Iris pigment epithelial cell (primary cell): ENCODE measurements at regions not wholly inside any gene's neighbourhood (a gene's known extent, or its start where the extent isn't known, plus 50 kb on each side); places are given as distances from the start of the nearest gene placed in this dataset.

Experiments used
- DNase-seq: peaks from one replicate; pipeline ENCODE4 v3.0.0-alpha.2; 2011; ENCODE audit warnings: low read depth

DNA sequence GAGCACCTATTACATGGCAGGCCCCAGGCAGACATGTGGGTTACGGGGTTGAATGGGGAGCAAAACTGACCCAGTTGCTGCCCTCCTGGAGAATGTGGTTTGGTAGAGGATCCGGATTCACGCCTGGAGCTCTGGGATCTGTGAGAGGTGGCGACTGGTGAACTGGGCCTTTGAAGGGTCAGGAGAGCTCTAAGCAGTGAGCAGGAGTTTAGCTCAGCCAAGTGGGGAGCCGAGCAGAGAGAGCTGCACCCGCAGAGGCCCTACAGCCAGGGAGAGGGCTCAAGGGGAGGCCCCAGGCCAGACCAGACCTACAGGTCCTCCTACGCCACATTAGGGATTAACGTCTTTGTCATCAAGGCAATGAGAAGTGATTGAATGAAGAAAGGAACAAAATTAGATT lies 179.8 kb upstream of the TLE3 start:
- no peak for DNase-seq

DNA sequence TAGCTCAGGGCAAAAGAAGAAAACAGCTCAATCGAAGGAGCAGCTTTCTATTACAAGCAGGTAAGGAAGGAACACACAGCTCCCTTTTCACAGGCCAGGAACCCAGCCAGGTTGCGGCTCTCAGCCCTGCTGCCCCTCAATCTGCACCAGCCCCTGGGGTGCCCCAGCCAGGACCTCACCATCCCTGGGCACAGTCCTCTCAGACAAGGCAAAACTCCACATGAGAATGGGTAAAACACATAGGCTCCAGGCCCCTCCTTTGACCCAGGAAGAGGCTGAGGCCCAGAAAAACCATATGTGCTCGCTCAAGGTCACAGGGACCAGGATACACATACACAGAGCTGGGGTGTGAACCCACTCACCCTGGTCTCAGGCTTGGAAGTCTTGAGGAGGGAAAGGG lies 178.7 kb upstream of the TLE3 start:
- DNase-seq, result no peak

DNA sequence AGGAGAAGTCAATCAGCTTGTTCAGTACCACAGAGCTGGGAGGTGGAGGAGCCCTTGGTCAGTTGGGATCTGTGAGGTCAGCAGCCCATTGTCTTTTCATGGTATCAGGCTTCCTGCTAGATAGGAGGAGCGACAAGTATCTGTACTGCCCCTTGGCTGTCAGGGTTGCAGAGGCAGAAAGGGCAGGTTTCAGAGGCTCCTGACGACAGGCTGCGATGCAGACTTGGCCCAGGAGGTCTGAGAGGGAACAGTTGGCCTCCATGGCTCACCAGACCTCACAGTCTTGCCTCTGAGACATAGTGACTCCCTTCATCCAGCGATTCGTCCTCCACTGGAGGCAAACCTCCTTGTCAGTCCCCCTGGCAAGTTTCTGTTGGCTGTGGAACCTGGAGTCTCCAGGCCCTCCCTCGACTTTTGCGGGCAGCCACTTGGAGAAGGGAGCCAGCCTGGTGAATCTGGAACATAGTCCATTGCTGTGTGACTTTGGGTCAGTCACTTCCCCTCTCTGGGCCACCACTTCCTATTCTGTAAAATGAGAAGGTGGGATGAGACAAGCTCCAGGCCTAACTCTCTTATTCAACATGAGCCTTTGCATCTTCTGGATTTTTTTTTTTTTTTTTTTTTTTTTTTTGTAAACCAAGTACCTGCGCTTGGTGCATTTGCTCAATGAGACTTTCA lies 177.9 kb upstream of the TLE3 start:
- no peak for DNase-seq

DNA sequence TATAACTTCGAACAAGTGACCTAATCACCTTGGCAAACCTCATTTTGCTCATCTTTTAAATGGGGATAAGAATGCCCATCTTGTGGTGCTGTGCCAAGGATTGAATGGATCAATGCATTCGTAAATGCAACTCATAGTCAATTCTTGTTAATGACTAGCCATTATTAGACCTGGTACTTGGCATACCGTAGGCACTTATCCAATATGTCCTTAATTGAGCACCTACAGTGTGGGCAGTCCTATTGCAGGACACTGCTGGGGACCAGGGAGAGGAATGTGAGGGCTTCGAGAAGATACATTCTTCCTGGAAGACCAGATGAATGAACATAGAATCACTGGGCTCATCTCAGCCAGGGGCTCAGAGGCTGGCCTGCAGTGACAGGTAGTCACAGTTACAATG lies 177.2 kb upstream of the TLE3 start:
- DNase-seq, result no peak

DNA sequence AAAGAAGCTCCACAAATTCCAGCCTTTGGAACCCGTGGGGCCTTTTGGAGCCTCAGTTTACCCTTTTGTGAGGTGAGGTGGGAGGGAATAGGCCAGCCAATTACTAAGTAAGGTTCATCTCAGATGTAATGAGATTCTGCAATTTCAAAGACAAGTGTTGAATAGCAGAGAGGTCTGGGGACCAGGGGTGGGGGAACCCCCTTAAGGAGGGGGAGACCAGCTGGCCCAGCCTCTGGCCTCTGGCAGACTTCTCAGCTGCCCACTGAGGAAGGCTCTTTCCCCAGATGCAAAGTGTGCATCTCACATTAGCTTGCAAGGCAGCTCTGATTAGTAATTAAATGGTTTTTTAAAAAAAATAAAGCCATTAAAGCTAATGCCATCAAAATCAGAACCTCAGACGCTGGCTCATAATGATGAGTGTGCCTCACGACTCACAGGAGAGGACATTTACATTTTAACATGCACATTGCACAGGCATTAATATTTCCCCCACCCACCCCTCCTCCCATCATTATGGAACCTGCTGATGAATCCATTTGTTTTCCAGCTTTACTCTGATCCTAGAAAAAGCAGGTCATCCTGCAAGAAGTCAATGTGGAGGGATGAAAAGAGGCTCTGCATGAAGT lies 176.7 kb upstream of the TLE3 start:
- no peak for DNase-seq

DNA sequence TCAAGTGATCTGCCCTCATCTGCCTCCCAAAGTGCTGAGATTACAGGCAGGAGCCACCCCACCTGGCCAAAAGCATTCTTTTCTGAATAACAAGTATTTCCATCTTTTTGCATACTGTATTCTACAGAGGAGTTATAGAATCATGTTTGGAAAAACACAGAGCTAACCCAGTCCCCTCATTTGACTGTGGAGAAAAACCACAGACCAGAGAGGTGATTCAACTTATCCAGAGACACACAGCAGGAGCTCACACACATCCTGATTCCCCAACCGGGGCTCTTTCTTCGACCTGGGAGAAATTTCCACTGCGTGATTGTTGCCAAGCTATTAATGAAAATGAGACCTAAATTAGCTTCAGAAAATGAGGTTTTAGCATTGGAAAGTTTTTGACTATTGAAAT lies 176.1 kb upstream of the TLE3 start:
- DNase-seq, result no peak

DNA sequence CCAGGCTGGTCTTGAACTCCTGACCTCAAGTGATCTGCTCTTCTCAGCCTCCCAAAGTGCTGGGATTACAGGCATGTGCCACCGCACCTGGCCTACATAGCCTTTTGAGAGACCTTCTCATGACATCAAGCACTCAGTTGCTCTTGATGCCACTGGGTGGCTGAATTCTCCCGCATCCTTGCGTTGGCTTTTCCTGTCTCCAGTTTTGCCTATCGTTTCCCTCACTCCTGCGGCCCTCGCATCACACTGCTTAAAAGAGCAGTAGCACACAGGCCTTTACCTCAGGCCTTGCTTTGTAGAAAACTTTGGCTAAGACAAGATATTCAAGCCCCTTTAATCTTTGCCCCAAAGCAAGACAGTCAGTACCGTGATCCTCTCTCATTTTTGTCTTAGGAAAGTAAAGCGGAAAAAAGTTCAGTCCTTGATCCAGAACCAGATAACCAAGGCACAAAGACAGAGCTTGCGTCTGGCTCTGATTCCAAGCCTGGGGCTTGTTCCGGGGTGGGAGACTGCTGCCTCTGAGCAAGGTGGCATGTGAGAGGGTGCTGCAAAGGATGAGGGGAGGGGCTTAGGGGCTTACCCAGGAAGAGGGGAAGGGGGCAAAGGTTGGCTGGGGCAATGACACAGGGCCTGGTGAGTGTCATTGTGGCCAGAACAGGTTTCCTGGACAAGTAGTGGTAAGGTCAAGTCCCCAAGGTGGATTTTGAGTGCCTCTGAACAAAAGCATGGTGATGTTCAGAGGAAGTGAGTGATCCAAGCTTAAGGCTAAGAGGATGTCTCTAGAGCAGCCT lies 175.0 kb upstream of the TLE3 start:
- DNase-seq, result no peak

DNA sequence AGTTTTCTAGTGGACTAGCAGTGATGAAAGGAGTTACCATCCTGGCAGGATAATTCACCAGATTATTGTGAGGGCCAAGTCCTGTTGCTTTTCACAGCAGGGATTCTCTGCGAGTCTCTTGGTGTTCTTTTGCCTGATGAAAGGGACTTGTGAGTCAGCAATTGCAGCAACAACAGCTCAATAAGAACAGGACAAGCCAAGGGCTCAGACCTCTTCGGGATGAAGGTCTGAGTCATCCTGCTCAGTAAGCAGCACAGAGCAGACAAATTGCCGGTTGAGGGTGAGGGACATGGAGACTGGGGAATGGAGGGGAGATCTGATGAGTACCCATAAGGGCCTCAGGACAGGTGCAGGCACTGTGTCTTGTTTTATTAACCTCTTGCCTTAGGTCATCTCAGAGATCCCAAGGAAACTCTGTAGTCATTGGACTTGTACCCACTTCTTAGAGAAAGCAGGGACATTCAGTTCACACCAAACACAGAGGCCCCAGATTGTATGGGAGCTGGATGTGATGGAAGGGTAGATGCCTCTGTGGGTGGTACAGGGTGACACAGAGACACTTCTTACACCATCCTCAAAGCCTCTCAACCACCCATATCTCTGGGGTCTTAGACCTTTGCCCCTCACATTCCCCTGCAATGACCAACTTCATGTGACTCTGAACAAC lies 173.8 kb upstream of the TLE3 start:
- peak; percentile 99 for DNase-seq

DNA sequence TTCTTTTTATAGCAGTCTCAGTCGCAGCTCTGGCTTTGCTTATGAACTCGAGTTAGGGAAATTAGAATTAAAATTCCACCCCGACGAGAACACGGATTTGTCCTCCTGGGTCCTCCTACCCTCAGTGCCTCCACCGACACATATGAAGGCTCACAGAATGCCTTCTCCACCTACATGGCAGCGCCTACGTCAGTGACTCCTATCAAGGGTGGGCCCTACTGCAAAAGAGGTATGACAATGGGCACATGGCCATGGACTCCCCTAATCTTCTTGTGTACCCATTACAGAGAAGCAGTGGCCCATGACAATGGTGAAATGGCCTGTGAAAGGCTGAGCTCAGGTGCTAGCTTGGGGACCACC lies 173.0 kb upstream of the TLE3 start:
- no peak for DNase-seq

DNA sequence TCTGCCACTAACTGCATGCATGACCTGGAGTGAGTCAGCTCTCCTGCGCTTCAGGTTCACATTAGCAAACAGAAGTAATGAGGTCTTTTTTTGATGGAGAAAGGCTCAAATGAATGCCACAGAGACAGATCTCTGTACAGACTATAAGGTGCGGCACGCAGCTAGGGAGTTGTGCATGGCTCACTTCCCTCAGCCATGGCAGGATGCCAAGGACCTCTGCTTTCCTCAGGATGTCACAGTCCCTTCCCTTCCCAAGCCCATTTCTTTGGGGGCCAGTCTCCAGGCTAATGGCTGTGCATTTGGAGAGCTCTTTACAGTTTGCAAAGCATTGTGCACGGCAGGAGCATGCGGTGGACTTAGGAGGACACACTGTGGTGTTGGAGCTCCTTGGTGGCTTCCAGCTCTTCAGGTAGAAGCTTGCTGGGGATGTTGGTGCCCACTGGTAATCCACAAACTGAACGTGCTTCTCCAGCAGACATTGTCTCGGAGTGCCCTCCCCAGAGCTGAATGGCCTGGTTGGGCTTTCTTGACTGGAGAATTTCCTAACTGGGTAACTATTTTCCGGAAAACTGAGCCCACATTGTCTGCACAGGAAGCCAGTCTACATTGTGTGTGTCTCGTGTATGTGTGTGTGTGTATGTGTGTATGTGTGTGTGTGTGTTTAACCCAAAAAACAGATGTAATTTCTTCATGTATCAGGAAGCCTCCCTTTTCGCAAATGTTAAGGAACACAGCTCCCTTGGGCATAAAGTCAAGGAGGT lies 172.5 kb upstream of the TLE3 start:
- DNase-seq, result peak; percentile 14

DNA sequence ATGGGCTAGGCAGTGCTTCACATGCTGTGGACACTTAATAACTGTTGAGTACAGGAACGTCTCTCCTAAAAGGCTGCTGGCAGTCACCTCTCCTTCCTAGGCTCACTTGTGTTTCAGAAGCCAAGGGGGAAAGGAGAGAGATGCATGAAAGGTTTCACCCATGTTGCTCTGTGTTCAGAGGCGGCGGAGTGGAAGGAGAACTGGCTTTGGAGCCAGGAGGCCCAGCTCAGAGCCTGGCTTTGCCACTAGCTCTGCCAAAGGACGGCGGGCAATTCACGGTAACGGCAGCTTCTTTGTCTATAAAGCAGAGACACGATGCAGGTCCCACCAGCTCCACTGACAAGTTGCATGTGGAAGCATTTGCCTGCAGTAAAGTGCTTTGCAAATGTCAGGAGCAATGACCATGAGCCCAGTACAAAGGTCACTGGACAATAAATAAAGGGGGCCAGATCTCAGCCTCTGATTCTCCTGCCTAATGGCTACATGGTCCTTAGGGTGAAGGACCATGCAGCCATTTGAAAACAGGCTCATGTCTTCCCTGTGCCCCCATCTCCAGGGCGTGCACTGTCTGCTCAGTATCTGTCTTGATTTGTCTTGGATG lies 171.7 kb upstream of the TLE3 start:
- DNase-seq, result no peak

DNA sequence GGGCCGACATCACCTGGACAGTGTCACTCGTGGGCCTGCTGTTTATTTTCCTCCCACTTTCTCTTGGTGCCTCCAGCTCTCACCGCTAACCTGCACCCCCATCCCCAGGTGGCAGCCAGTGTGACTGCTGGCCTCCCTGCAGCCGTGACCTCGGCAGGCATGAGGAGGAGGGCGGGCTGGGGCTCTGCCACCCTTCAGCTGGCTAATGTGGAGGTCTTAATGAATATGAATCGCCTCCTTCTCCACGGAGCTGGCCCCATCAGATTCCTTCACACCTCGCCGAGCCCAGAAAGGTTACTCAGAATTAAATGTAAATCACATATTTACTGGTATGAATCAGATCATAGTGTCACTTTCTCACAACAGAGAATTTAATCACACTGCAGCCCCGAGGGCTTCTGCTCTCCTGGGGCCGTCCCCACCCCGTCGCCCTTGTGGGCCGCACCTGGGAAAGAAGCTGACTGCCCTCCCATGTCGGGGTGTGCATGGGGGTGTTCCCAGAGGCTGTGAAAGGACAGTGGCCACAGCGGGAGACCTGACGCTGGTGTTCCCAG lies 171.1 kb upstream of the TLE3 start:
- no peak for DNase-seq

DNA sequence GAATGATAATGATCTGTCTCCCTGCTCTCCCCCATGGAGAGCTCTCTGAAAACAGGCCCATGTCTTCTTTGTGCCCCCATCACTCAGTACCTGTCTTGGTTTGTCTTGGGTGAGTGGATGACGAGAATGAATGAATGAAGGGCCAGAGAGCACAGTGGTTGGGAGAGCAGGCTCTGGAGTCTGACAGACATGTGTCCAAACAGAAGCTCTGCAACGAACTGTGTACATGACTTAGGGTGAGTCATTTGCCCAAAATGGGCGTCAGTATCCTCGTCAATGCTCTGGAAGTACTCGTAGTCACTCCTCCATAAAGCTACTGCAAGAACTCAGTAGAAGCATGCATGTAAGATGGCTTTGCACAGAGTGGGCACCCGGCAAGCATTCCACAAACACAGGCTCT lies 170.2 kb upstream of the TLE3 start:
- DNase-seq, result peak; percentile 78

DNA sequence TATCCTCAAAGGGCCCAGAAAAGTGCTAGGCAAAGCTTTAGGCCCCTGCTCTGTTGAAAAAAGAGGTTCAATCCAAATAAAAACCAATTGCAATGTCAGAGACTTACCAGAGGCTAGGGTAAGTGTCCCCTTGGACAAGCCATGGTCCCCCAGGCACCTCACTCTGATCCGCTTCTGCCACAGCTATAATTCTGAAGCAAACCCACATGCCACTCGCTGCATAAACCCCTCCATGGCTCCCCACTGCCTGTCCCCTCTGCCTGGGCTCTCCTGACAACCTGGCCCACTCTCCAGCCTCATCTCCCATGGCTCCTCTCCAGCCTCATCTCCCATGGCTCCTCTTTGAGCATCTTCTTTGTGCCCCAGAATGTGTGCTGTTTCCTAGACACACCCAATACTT lies 169.6 kb upstream of the TLE3 start:
- DNase-seq, result no peak

DNA sequence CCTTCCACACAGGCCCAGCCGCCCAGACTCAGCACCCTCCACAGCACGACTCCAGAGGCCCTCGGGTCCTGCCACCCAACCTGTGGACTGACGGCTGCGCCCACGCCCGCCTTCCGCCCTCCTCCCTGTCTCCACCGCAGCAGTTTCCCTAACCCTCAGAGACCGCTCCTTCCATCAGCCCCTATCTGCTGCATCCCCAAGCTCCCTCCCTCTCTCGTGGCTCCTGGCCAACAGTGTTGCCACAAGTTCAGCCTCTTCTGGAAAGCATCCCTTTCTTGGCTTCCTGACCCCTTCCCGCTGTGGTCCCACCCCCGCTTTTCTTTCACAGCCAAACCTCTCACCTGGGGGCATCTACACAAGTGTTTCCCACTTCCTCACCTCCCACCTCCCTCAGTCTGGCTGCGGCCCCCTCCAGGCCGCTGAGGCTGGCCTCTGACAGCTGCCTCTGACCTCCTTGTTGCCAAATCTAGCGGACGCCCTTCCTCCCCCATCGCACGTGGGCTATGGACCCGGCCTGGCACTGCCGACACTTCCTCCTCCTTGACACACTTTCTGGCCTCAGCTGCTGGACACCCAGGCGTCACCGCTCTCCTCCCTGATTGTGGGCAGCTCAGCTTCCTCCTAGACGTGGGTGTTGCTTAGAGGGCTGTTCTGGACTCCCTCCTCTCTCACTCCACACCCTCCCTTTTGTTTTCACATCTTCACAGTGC lies 168.8 kb upstream of the TLE3 start:
- peak; percentile 34 for DNase-seq

DNA sequence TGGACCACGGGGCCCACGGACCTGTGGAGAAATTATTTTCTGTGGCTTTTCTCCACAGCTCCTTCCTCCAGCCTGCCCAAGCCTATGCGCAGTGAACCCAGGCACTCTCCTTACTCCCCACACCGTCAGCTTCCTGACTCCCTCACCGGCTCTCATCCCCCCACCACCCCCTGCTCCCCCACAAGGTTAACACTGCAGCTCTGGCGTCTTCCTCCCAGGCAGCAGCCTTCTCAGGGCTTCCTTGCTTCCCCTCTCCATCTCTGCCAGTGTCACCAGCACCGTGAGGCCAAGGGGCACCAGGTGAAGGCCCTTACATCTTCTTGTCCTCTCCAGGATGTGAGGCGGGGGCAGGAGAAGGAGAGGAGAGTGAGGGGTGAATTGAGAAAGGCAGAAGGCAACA lies 168.3 kb upstream of the TLE3 start:
- no peak for DNase-seq

DNA sequence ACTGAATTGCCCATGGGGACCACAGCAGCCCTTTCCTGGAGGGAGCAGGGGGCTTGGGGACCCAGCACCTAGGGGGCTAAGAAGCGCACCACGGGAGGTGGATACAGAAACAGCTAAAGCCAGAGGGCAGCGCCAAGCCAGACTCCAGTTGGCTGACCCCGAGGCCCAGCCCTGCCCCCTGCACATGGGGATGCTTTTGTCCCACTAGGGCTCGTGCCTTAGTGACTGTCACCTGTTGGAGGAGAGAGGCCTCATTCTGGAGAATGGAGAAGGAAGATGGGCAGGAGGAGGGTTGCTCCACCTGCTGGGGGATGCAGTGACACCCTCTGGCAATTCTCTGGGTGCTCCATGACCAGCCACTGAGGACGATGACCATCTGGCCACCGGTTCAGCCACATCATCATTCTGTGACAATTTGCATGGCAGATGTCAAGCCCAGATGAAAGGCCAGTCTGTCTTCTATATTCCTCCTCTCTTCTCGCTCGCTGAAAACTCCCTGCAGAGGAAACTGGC lies 167.8 kb upstream of the TLE3 start:
- no peak for DNase-seq

DNA sequence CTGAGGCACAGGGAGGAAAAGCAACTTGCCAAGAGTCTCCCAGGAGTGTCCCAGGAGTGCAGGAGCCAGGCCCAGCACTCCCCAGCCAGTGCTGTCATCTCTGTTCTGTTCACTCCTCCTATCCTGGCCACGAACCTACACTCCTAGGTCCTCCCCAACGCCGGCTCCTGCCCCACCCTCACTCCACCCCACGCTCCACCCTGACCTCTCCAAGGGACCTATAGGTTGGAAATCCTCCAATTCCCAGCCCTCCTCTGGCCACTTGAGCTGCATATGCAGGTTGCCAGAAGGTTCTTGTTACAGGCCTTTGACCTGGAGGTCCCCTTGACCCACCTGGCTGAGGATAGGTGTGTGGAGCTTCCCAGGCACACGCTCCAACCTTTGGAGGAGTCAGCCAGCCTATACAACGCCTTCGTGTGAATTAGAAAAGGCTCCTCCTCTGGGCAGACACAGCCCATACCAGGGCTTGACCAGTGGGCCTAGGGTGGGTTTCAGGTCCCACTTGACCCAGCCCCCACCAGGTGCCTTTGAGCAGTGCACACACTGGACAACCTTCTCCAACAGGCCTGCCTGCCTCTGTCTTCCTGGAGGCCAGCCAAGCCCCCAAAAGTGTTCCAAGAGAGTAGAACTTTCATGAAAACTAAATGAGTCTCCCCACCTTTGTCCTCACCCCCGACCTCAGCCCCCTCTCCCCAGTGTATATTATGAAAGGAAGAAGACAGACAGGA lies 167.2 kb upstream of the TLE3 start:
- no peak for DNase-seq

DNA sequence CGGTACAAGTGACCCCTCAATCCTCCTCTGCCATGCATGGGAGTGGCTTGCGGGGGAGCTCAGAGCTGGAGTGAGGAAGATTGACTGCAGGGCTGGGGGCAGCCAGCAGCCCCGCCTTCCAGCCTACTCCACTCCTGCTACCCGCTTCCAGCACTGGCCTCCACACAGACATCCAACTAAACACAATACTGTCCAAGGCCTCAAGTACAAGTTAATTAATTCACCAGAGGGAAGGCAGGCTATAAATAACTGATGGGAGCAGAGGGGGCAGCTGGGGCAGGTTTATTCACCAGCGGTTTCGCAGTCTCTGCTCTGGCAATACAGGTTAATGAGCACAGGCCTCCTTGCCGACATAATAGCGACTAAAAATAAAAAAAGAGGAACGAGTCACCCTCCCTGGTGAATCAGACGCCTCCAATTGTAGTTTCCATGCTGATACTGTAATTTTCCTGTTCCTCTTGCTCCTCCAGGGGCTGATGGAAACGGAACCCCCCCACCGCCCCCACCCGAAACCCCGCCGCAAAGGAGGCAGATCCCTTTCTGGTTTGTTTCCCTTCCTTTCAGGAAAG lies 166.4 kb upstream of the TLE3 start:
- no peak for DNase-seq
